Activated CD4-positive, alpha-beta T cell treated with anti-CD3 and anti-CD28 coated beads, Interleukin-2, amount 10 ng/mL, durations not matched to agents 7 days and 5 days (primary cell): ENCODE measurements at regions not wholly inside any gene's neighbourhood (a gene's known extent, or its start where the extent isn't known, plus 50 kb on each side); places are given as distances from the start of the nearest gene placed in this dataset.

Experiments
- CTCF ChIA-PET: fragments of 350-600 bp; sonication (Branson Sonifier 250); formaldehyde crosslinking; loops from one replicate; lab custom pipeline; 2021; ENCODE audit warnings: antibody characterized with exemption; lab: Charles Lee
- POLR2A ChIA-PET: fragments of 350-600 bp; sonication (Branson Sonifier 250); formaldehyde crosslinking; loops from one replicate; lab custom pipeline; 2021; ENCODE audit warnings: antibody characterized with exemption; lab: Charles Lee
- DNase-seq: peaks from one replicate; pipeline ENCODE4 v3.0.0-alpha.2; 2020
- H3K27ac Mint-ChIP-seq: one replicate; pipeline ENCODE4 v1.8.0; 2021; ENCODE audit warnings: mild to moderate bottlenecking, moderate library complexity, mixed read lengths
- H3K27me3 Mint-ChIP-seq: one replicate; pipeline ENCODE4 v1.8.0; 2021; ENCODE audit warnings: mixed read lengths
- H3K36me3 Mint-ChIP-seq: one replicate; pipeline ENCODE4 v1.8.0; 2021; ENCODE audit warnings: low read depth, mixed read lengths
- H3K4me1 Mint-ChIP-seq: one replicate; pipeline ENCODE4 v1.8.0; 2021; ENCODE audit warnings: mixed read lengths
- H3K4me3 Mint-ChIP-seq: one replicate; pipeline ENCODE4 v1.8.0; 2021; ENCODE audit warnings: mild to moderate bottlenecking, moderate library complexity, mixed read lengths
- H3K9me3 Mint-ChIP-seq: one replicate; pipeline ENCODE4 v1.8.0; 2021; ENCODE audit warnings: mixed read lengths

GRCh38 chr2:56008661-56009431 lies 85.3 kb upstream of the EFEMP1 start:
- Mint-ChIP-seq H3K9me3 (no peaks in the 10 kb centered on the region), H3K4me3 (no peak overlapping the region), H3K27ac (no peak overlapping the region), H3K36me3 (no peaks in the 10 kb centered on the region), H3K4me1 (no peaks in the 10 kb centered on the region), H3K27me3 (no peaks in the 10 kb centered on the region)
- ChIA-PET CTCF (no interaction called here), POLR2A (no interaction called here)
- DNase-seq = no peak

- ChIA-PET POLR2A (no interaction called here), CTCF (no interaction called here)
- Mint-ChIP-seq H3K4me1 (no peaks in the 10 kb centered on the region), H3K36me3 (no peaks in the 10 kb centered on the region), H3K9me3 (no peaks in the 10 kb centered on the region), H3K4me3 (no peak overlapping the region), H3K27ac (no peak overlapping the region), H3K27me3 (peaks cover 1% of the 10 kb centered on the region)
- no peak for DNase-seq
Measured at GRCh38 chr2:56009758-56010458, 86.3 kb upstream of the EFEMP1 start.

- no peak overlapping the region for H3K27ac Mint-ChIP-seq
- H3K9me3 Mint-ChIP-seq = no peaks in the 10 kb centered on the region
- POLR2A ChIA-PET = no interaction called here
- H3K4me3 Mint-ChIP-seq = no peak overlapping the region
- CTCF ChIA-PET = interaction anchor here (0.6 kb wide), 1 partner anchor 311 kb away, joined by 3 read pairs; no protein-coding TSS in a partner anchor
- DNase-seq = no peak
- no peaks in the 10 kb centered on the region for H3K4me1 Mint-ChIP-seq
- peaks cover 1% of the 10 kb centered on the region for H3K27me3 Mint-ChIP-seq
- H3K36me3 Mint-ChIP-seq = no peaks in the 10 kb centered on the region
Measured at GRCh38 chr2:56011624-56012023, 88.0 kb upstream of the EFEMP1 start.

GRCh38 chr2:56012221-56012765 lies 88.7 kb upstream of the EFEMP1 start:
- peaks cover 1% of the 10 kb centered on the region for H3K27me3 Mint-ChIP-seq
- POLR2A ChIA-PET = no interaction called here
- no peak overlapping the region for H3K27ac Mint-ChIP-seq
- no peaks in the 10 kb centered on the region for H3K36me3 Mint-ChIP-seq
- no peaks in the 10 kb centered on the region for H3K4me1 Mint-ChIP-seq
- no peak for DNase-seq
- CTCF ChIA-PET = no interaction called here
- H3K4me3 Mint-ChIP-seq = no peak overlapping the region
- H3K9me3 Mint-ChIP-seq = no peaks in the 10 kb centered on the region

- no peak for DNase-seq
- POLR2A ChIA-PET = no interaction called here
- H3K36me3 Mint-ChIP-seq = no peaks in the 10 kb centered on the region
- H3K27me3 Mint-ChIP-seq = peaks cover 1% of the 10 kb centered on the region
- no peaks in the 10 kb centered on the region for H3K9me3 Mint-ChIP-seq
- H3K4me3 Mint-ChIP-seq = no peak overlapping the region
- CTCF ChIA-PET = no interaction called here
- H3K4me1 Mint-ChIP-seq = no peaks in the 10 kb centered on the region
- no peak overlapping the region for H3K27ac Mint-ChIP-seq
Measured at GRCh38 chr2:56013475-56013874, 89.9 kb upstream of the EFEMP1 start.

- Mint-ChIP-seq H3K27ac (no peak overlapping the region), H3K4me3 (no peak overlapping the region), H3K36me3 (no peaks in the 10 kb centered on the region), H3K4me1 (no peaks in the 10 kb centered on the region), H3K27me3 (peaks cover 1% of the 10 kb centered on the region), H3K9me3 (no peaks in the 10 kb centered on the region)
- CTCF ChIA-PET = no interaction called here
- POLR2A ChIA-PET = no interaction called here
- no peak for DNase-seq
Measured at GRCh38 chr2:56014046-56014730, 90.6 kb upstream of the EFEMP1 start.

- no peaks in the 10 kb centered on the region for H3K36me3 Mint-ChIP-seq
- ChIA-PET CTCF (no interaction called here), POLR2A (no interaction called here)
- no peak for DNase-seq
- no peaks in the 10 kb centered on the region for H3K9me3 Mint-ChIP-seq
- H3K4me3 Mint-ChIP-seq = no peak overlapping the region
- H3K4me1 Mint-ChIP-seq = no peaks in the 10 kb centered on the region
- peaks cover 1% of the 10 kb centered on the region for H3K27me3 Mint-ChIP-seq
- H3K27ac Mint-ChIP-seq = no peak overlapping the region
Measured at GRCh38 chr2:56015711-56016115, 92.1 kb upstream of the EFEMP1 start.

GRCh38 chr2:56017784-56018183 lies 94.2 kb upstream of the EFEMP1 start:
- Mint-ChIP-seq H3K27me3 (peaks cover 1% of the 10 kb centered on the region), H3K27ac (no peak overlapping the region), H3K4me1 (no peaks in the 10 kb centered on the region), H3K36me3 (no peaks in the 10 kb centered on the region), H3K9me3 (no peaks in the 10 kb centered on the region), H3K4me3 (no peak overlapping the region)
- POLR2A ChIA-PET = no interaction called here
- CTCF ChIA-PET = no interaction called here
- DNase-seq = no peak

- H3K4me3 Mint-ChIP-seq = no peak overlapping the region
- no peaks in the 10 kb centered on the region for H3K36me3 Mint-ChIP-seq
- H3K4me1 Mint-ChIP-seq = no peaks in the 10 kb centered on the region
- DNase-seq = no peak
- H3K27me3 Mint-ChIP-seq = peaks cover 1% of the 10 kb centered on the region
- no peak overlapping the region for H3K27ac Mint-ChIP-seq
- no peaks in the 10 kb centered on the region for H3K9me3 Mint-ChIP-seq
- POLR2A ChIA-PET = no interaction called here
- CTCF ChIA-PET = no interaction called here
Measured at GRCh38 chr2:56018267-56018666, 94.7 kb upstream of the EFEMP1 start.

- H3K27ac Mint-ChIP-seq = no peak overlapping the region
- no peak overlapping the region for H3K4me3 Mint-ChIP-seq
- H3K36me3 Mint-ChIP-seq = no peaks in the 10 kb centered on the region
- H3K9me3 Mint-ChIP-seq = no peaks in the 10 kb centered on the region
- DNase-seq = no peak
- POLR2A ChIA-PET = interaction anchor here (0.6 kb wide), 1 partner anchor 78 kb away, joined by 5 read pairs; no protein-coding TSS in a partner anchor
- H3K4me1 Mint-ChIP-seq = no peaks in the 10 kb centered on the region
- CTCF ChIA-PET = interaction anchor here (0.6 to 0.7 kb wide), 2 partner anchors 17 to 250 kb away, joined by 3 read pairs; no protein-coding TSS in a partner anchor
- no peaks in the 10 kb centered on the region for H3K27me3 Mint-ChIP-seq
Measured at GRCh38 chr2:56021136-56021474, 97.5 kb upstream of the EFEMP1 start.

- Mint-ChIP-seq H3K27me3 (no peaks in the 10 kb centered on the region), H3K27ac (no peak overlapping the region), H3K36me3 (no peaks in the 10 kb centered on the region), H3K4me1 (no peaks in the 10 kb centered on the region), H3K9me3 (no peaks in the 10 kb centered on the region), H3K4me3 (no peak overlapping the region)
- CTCF ChIA-PET = no interaction called here
- POLR2A ChIA-PET = interaction anchor here (0.6 kb wide), 1 partner anchor 78 kb away, joined by 5 read pairs; no protein-coding TSS in a partner anchor
- no peak for DNase-seq
Measured at GRCh38 chr2:56021579-56021978, 98.0 kb upstream of the EFEMP1 start.

- H3K9me3 Mint-ChIP-seq = no peaks in the 10 kb centered on the region
- ChIA-PET CTCF (no interaction called here), POLR2A (no interaction called here)
- no peaks in the 10 kb centered on the region for H3K27me3 Mint-ChIP-seq
- no peak overlapping the region for H3K27ac Mint-ChIP-seq
- H3K4me1 Mint-ChIP-seq = no peaks in the 10 kb centered on the region
- no peaks in the 10 kb centered on the region for H3K36me3 Mint-ChIP-seq
- DNase-seq = no peak
- H3K4me3 Mint-ChIP-seq = no peak overlapping the region
Measured at GRCh38 chr2:56025469-56026193, 102.0 kb upstream of the EFEMP1 start.
